GM12865 (cell line): ENCODE measurements at regions not wholly inside any gene's neighbourhood (a gene's known extent, or its start where the extent isn't known, plus 50 kb on each side); places are given as distances from the start of the nearest gene placed in this dataset.

Experiments used
- DNase-seq: peaks from one replicate; pipeline ENCODE4 v3.0.0; 2010; ENCODE audit warnings: low read depth
- H3K4me3 ChIP-seq: 2 replicates; pipeline ENCODE4 v1.5.1; 2011; ENCODE audit warnings: mild to moderate bottlenecking, low read depth, low read length, control low read depth
- CTCF ChIP-seq: IDR thresholded peaks from 2 replicates; pipeline ENCODE4 v1.5.1; 2011; ENCODE audit warnings: low read length, control low read depth, low read depth, inconsistent platforms; ENCODE audit not compliant: insufficient read depth; ENCODE audit errors: missing control alignments

- no peak overlapping the region for H3K4me3 ChIP-seq
- TF ChIP-seq CTCF = no peak
- DNase-seq = no peak
These were observed 363.1 kb upstream of the ZFP42 start for GRCh38 chr4:187632260-187632995.

GRCh38 chr4:187633245-187633644 is 362.3 kb upstream of the ZFP42 start:
- no peak for TF ChIP-seq CTCF
- no peak for DNase-seq
- H3K4me3 ChIP-seq = no peak overlapping the region

- no peak overlapping the region for H3K4me3 ChIP-seq
- DNase-seq = no peak
- no peak for TF ChIP-seq CTCF
These were observed 338.6 kb upstream of the ZFP42 start for GRCh38 chr4:187656959-187657358.

GRCh38 chr4:187663076-187663475 is 332.5 kb upstream of the ZFP42 start:
- no peak for DNase-seq
- H3K4me3 ChIP-seq = no peak overlapping the region
- TF ChIP-seq CTCF = no peak

- no peak overlapping the region for H3K4me3 ChIP-seq
- DNase-seq = no peak
- TF ChIP-seq CTCF = no peak
These were observed 331.6 kb upstream of the ZFP42 start for GRCh38 chr4:187664011-187664410.

- no peak for TF ChIP-seq CTCF
- no peak for DNase-seq
- H3K4me3 ChIP-seq = no peak overlapping the region
These were observed 330.5 kb upstream of the ZFP42 start for GRCh38 chr4:187665086-187665485.

GRCh38 chr4:187666034-187666433 is 329.5 kb upstream of the ZFP42 start:
- TF ChIP-seq CTCF = no peak
- DNase-seq = no peak
- H3K4me3 ChIP-seq = no peak overlapping the region
